ENCODE measurements at regions not wholly inside any gene's neighbourhood (a gene's known extent, or its start where the extent isn't known, plus 50 kb on each side); places are given as distances from the start of the nearest gene placed in this dataset.
"Not testable (repeated sequence)": the region's sequence is repeated elsewhere in the genome, so short reads cannot be mapped to it uniquely, and the experiment has no call there.

DNA sequence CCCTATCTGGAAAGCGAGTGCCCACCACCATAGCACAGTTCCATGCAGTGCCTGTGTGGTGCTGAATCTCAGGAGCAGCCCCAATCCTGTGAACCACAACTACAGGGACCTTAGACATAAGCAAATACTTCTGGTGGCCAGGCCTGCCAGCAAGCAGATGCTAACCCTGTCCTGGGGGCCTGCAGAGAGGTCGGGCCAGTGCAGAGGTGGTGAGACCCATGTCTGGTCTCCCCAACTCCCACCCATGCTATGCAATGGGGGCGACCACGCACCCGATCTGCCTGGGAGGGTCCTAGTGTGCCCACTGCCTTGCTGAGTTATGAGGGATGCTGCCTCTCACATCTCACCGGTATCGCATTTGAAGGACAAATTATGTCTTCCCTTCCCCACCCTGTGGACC is 151.6 kb upstream of the ZNF337 start:
- H3K4me3 ChIP-seq (ENCODE audit: low read depth, low read length), result no peak overlapping the region
- no peak for DNase-seq (ENCODE audit: low read depth)
- TF ChIP-seq, protein P1, sequence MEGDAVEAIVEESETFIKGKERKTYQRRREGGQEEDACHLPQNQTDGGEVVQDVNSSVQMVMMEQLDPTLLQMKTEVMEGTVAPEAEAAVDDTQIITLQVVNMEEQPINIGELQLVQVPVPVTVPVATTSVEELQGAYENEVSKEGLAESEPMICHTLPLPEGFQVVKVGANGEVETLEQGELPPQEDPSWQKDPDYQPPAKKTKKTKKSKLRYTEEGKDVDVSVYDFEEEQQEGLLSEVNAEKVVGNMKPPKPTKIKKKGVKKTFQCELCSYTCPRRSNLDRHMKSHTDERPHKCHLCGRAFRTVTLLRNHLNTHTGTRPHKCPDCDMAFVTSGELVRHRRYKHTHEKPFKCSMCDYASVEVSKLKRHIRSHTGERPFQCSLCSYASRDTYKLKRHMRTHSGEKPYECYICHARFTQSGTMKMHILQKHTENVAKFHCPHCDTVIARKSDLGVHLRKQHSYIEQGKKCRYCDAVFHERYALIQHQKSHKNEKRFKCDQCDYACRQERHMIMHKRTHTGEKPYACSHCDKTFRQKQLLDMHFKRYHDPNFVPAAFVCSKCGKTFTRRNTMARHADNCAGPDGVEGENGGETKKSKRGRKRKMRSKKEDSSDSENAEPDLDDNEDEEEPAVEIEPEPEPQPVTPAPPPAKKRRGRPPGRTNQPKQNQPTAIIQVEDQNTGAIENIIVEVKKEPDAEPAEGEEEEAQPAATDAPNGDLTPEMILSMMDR (IDR thresholded peaks at IDR 0.05; ENCODE audit: insufficient read depth, low read depth, low read length, missing control alignments), result no peak

- not testable (repeated sequence) for H3K4me3 ChIP-seq (ENCODE audit: low read depth, low read length); DNase-seq (ENCODE audit: low read depth)
Measured at GRCh38 chr20:25844640-25845039, 148.0 kb upstream of the ZNF337 start.

DNA sequence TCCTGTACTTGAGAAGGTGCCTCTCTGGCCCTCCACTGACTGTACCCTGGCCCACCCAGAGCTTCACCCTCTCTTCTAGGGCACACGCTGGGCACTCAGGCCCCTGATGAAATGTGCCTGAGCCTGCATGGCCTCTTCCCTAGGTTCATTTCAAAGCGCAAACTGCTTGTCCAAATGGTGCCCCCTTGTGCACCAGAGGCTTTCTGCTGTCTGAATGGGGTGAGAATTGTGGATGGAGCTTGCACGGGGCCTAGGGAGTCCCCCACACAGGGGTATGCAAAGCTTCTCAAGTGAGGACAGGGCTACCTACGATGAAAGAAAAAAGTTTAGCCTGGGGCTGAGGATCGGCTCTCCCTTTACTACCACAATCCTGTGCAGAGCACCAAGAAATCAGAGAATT is 116.9 kb upstream of the ZNF337 start:
- H3K4me3 ChIP-seq (ENCODE audit: low read depth, low read length); DNase-seq (ENCODE audit: low read depth): not testable (repeated sequence)

DNA sequence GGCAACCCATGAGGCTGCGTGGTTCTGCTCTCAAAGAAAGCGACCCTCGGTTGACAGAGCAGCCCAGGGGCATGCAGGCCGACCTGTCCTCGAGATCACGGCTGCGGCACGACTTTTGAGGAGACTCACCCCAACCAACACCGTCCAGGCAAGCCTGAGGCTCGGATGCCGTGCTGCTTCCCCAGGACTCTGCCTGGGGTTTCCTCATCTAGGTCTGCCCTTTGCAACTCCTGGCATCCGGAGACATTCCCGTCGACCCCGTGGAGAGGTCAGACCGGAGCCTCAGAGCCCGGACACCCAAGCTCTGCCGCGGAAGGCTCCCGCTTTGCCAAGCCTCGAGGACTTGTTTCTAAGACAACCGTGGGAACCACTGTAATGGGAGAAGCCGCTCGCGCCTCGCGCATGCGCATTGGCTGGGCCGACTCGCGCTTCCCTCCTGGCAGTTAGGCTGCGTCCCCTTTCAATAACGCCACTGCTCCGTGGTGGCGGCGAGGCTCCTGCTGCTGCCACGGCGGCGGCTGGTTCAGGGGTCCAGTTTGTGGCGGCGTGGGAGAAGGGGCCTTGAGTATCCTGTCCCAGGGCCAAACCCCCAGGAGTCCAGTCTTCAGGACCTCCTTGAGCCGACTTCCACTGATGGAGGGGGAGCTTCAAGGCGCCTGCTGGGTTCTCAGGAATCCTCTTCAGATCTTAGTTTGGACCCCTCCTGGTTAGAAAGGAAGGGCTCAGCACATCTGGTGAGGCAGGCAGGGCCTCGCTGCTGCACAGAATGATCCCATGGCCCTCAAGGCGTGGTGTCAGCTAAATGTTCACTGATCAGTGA is 101.7 kb upstream of the ZNF337 start:
- DNase-seq (ENCODE audit: low read depth); H3K4me3 ChIP-seq (ENCODE audit: low read depth, low read length): not testable (repeated sequence)

DNA sequence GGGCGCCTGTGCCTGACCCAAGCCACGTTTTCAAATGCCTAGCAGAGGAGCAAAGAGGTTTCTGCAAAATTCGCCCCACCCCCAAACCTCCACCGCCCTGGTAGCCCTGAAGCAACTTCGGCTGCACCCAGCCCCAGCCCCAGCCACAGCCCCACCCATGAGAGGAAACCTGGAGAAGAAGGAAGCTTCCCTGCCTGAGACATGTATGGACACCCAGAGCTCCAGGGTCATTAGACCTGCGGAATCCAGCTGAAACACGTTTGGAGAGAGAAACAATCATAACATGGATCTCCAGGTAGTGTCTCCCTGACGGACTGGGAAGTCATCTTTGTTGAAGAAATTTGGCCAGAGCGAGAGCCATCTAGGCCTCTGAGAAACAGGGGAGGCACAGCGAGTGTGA is 100.4 kb upstream of the ZNF337 start:
- H3K4me3 ChIP-seq (ENCODE audit: low read depth, low read length); DNase-seq (ENCODE audit: low read depth): not testable (repeated sequence)

GRCh38 chr20:25777241-25777640 is 80.6 kb upstream of the ZNF337 start:
- H3K4me3 ChIP-seq (ENCODE audit: low read depth, low read length), result not testable (repeated sequence)

GRCh38 chr20:25774711-25775110 is 78.1 kb upstream of the ZNF337 start:
- not testable (repeated sequence) for H3K4me3 ChIP-seq (ENCODE audit: low read depth, low read length); DNase-seq (ENCODE audit: low read depth)

More at GRCh38 chr20:25777241-25777640, 80.6 kb upstream of the ZNF337 start:
- not testable (repeated sequence) for DNase-seq (ENCODE audit: low read depth)

DNA sequence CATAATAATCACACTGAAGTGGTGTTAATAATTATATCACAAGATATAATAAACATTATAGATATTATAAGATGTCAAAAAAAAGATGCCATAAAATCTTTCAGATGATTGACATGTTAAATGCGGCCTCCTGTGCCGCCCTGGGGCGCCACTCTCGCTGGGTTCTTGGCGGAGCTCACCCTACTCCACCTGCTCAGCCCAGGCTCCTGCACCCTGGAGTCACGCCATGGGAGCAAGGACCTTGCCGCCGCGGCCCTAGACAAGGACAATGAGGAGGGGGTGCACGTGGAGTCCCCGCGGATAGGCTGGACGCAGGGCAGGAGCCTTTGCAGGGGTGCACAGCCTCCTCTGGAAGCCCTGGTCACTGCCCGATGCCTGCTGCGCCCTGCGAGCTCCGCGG is 77.5 kb upstream of the ZNF337 start:
- not testable (repeated sequence) for H3K4me3 ChIP-seq (ENCODE audit: low read depth, low read length); DNase-seq (ENCODE audit: low read depth)

- DNase-seq (ENCODE audit: low read depth); H3K4me3 ChIP-seq (ENCODE audit: low read depth, low read length): not testable (repeated sequence)
Measured at GRCh38 chr20:25772437-25772836, 75.8 kb upstream of the ZNF337 start.

DNA sequence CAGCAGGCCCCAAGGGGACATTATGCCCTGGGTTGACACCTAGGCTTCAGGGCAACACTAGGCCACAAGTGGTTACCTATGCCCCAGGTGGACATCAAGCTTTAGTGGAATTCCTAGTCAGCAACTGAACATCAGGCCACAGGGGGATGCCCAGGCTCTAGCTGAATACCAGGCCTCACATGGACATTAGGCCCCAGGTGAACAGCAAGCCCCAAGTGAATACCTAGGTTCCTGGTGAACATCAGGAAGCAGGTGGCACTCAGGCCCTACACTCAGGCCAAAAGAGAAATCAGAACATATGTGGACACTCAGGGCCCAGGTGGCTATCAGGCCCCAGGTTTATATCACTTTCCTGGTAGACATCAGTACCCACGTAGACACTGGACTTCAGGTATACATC is 75.2 kb upstream of the ZNF337 start:
- not testable (repeated sequence) for DNase-seq (ENCODE audit: low read depth); H3K4me3 ChIP-seq (ENCODE audit: low read depth, low read length)

DNA sequence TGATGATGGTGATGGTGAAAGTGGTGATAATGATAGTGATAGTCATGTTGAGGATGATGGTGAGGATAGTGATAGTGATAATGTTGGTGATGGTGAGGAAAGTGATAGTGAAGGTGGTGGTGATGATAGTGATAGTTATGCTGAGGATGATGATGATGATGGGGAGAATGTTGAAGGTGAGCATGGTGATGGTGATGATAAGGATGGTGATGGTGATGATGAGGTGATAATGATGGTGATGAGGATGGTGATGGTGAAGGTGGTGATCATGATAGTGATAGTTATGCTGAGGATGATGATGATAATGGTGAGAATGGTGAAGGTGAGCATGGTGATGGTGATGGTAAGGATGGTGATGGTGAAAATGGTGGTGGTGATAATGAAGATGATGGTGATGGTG is 64.9 kb upstream of the ZNF337 start:
- no peak for DNase-seq (ENCODE audit: low read depth)
- H3K4me3 ChIP-seq (ENCODE audit: low read depth, low read length), result no peak overlapping the region
- TF ChIP-seq, protein P1 (IDR thresholded peaks at IDR 0.05; ENCODE audit: insufficient read depth, low read depth, low read length, missing control alignments), result no peak

GRCh38 chr20:25761046-25761445 is 64.4 kb upstream of the ZNF337 start:
- H3K4me3 ChIP-seq (ENCODE audit: low read depth, low read length); DNase-seq (ENCODE audit: low read depth): not testable (repeated sequence)
